HG02571 (cell line): ENCODE measurements at regions not wholly inside any gene's neighbourhood (a gene's known extent, or its start where the extent isn't known, plus 50 kb on each side); places are given as distances from the start of the nearest gene placed in this dataset.

Source experiments
- ATAC-seq: cut with Tn5 transposase; IDR thresholded peaks from one replicate; pipeline ENCODE4 v1.9.1; 2021; ENCODE audit warnings: mild to moderate bottlenecking, moderate library complexity; ENCODE audit not compliant: unreplicated experiment

DNA sequence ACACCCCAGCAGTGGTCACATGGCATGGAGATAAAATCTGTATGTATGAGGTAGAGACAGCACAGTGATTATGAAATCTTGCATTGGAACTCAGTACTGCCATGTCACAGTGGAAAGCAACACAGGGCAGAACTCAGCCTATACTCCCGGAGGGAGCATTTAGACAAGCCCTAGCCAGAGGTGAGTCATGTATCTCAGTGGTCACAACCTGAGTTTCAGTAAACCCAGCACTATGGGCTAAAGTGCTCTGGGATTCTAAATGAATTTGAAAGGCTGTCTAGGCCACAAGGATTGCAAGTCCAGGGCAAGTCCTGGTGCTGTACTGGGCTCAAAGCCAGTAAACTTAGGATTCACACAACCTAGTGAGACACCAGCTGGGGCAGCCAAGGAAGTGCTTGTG lies 1717.1 kb upstream of the RAG2 start:
- no peak for ATAC-seq

- no peak for ATAC-seq
Measured at GRCh38 chr11:38307455-38307854, 1709.4 kb upstream of the RAG2 start.

DNA sequence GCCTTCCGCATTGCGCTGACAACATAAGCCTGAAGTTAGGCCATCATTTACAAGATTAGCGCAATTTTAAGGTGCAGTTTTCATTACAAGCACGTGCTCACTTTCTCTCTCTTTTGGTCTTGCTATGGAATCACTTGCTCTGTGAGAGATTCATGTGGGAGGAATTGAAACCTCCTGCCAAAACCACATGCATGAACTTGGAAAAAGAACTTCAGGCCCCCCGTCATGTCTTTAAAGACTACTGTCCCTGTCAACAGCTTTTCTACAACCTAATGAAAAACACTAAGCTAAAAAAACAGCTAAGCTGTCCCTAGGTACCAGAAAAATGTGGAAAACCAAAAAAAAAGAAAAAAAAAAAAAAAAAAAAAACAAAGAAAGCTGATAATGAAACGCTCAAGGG lies 1707.6 kb upstream of the RAG2 start:
- no peak for ATAC-seq

DNA sequence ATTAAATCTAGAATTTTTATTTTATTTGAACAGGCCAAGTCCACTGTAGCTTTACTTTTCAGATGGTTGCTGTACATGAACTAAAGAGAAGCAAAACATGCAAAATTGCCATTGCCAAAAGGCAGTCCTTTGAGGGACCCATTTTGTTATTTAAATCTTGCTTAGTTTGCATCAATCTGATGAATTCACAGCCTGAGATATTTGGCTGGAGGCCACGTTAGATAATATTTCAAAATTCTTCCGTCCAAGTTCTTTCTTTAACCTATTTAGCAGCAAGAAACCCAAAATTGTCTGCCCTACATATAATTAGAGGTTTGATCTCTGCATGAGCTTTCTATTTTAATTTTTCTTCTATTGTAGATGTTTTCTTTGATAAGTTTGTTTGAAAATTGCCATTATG lies 1706.9 kb upstream of the RAG2 start:
- ATAC-seq = no peak

GRCh38 chr11:38302564-38302963 lies 1704.5 kb upstream of the RAG2 start:
- no peak for ATAC-seq

- ATAC-seq = no peak
Measured at GRCh38 chr11:38300570-38300969, 1702.5 kb upstream of the RAG2 start.

- ATAC-seq = no peak
Measured at GRCh38 chr11:38296211-38296776, 1698.3 kb upstream of the RAG2 start.

DNA sequence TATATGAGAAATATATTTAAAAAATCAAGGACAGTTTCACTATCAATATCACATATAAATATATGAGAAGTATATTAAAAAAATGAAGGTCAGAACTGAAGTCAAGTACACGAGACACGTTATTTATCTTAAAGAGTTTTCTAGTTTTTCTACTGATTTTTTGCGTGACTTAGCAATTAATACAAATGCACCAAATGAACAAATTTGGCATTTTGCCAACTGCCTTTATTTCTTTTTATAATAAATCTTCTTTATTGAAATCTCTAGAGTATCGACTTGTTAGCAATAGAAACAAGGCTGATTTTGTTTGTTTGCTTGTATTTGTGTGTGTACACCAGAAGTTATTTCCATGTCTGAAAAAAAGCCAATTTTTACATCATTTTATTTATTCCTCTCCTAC lies 1684.7 kb upstream of the RAG2 start:
- no peak for ATAC-seq

DNA sequence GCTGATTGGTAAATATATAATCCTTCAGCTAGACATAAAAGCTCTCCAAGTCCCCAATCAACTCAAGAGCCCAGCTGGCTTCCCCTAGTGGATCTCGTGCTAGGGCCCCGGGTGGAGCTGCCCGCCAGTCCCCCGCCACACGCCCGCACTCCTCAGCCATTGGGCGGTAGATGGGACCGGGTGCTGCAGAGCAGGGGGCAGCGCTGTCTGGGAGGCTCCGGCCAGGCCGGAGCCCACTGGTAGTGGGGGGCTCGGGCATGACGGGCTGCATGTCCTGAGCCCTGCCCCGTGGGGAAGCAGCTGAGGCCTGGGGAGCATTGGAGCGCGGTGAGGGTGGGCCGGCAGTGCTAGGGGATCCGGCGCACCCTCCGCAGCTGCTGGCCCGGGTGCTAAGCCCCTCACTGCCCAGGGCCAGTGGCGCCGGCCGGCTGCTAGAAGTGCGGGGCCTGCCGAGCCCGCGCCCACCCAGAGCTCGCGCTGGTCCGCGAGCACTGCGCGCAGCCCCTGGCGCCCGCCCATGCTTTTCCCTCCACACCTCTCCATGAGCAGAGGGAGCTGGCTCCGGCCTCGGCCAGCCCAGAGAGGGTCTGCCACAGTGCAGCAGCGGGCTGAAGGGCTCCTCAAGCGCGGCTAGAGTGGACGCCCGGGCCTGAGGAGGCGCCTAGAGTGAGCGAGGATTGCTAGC lies 1680.6 kb upstream of the RAG2 start:
- ATAC-seq = no peak

DNA sequence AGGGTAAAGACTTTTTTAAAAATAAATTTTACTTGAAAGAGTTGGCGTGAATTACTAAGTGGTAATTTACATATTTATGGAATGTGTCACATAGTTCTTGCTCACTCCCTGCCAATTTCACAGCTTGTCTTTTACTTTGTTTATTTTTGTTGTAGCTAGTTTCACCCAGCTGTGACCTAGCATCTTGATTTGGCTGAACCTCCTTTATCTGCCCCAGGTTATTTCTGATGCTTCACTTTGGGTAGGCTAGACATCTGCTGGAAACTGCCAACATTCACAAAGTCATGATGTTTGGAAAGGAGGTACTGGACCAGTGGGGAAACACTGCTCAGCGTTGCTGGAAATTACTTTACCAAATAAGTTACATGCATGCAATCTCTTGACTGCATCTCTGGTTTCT lies 1676.0 kb upstream of the RAG2 start:
- no peak for ATAC-seq

GRCh38 chr11:38272376-38272775 lies 1674.3 kb upstream of the RAG2 start:
- no peak for ATAC-seq

DNA sequence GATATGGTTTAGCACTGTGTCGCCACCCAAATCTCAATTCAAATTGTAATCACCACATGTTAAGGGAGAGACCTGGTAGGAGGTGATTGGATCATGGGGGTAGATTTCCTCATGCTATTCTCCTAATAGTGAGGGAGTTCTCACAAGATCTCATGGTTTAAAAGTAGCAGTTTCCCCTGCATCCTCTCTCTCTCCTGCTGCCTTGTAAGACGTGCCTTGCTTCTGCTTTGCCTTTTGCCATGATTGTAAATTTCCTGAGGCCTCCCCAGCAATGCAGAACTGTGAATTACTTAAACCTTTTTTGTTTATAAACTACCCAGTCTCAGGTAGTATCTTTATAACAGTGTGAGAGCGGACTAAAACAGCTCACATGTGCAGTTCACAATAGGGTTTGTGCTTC lies 1668.7 kb upstream of the RAG2 start:
- ATAC-seq = no peak

- ATAC-seq = no peak
Measured at GRCh38 chr11:38256436-38256835, 1658.4 kb upstream of the RAG2 start.

GRCh38 chr11:38254913-38255312 lies 1656.9 kb upstream of the RAG2 start:
- ATAC-seq = no peak

DNA sequence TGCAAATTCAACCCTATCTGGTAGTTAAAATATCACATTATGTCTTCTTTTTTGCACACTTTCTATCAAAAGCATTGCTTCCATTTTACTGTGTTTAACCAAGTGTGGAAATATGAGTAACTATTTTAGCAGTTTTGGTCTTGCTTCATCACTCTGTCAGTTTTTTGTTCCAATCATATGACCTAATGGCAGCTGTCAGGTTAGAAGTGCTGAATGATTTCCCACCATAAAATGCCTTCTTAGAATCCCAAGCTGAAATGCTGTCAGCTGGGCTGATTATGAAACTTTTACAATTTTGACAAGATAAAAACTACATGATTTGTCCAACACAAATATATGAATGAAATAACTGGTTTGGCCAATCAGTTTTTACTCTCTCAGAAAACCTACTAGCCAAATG lies 1654.6 kb upstream of the RAG2 start:
- ATAC-seq = no peak

- ATAC-seq = no peak
Measured at GRCh38 chr11:38246451-38246850, 1648.4 kb upstream of the RAG2 start.

DNA sequence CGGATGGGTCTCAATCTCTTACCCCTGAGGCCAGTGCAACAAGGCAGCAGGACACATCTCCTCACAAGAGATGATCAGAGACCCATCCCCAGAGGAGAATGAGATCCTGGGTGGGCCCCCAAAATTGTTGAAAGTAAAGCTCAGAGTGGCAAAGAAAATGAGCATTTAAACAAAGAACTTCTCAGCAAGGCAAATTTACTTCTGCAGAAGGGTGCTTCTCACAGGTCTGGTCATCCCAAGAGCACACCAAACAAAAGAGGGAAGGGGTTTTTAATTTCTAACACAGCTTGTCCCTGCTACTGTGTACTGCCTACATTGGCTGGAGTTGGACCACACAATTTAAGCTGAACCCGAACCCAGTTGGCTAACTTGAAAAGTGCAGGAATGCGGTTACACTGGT lies 1628.6 kb upstream of the RAG2 start:
- ATAC-seq = no peak

GRCh38 chr11:38221295-38221694 lies 1623.3 kb upstream of the RAG2 start:
- ATAC-seq = no peak

DNA sequence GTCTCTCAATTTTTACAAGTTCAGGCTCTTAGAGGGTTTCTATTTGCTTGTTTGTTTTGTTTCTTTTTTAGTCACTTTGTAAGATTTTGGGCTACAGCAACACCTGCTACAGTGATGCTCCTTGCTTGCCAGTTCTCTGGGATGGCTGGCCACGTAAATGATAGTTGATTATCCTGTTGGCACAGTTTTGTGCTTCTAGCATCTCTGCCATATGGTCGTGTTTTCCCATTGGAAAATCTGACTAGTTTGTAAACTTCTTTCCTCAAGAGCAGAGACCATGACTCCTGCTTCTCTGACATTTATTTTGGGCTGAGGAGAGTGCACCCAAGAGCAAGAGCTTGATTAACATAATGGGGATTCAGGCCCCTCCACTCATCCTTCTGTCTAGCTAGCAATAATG lies 1621.6 kb upstream of the RAG2 start:
- no peak for ATAC-seq

DNA sequence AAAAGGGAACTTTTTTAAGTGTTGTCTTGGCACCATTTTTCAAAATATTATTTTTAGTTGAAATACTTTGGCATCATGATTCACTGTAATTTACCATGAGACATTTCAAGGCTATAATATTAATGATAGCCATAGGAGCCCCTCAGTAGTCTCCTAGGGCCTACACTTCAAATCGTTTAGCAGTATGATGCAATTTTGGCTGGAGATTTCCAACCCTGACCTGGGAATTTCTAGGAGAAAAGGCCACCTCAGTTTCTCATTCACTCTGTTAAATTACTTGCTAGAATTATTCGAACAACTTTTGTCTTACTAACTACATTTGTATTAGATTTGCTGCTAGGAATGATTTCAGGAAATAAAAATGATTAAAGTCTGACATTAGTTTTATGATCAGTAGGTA lies 1610.9 kb upstream of the RAG2 start:
- ATAC-seq = no peak

GRCh38 chr11:38206663-38207062 lies 1608.6 kb upstream of the RAG2 start:
- ATAC-seq = no peak

GRCh38 chr11:38191101-38191500 lies 1593.1 kb upstream of the RAG2 start:
- no peak for ATAC-seq
